T-helper 2 cell (primary cell): ENCODE measurements at regions not wholly inside any gene's neighbourhood (a gene's known extent, or its start where the extent isn't known, plus 50 kb on each side); places are given as distances from the start of the nearest gene placed in this dataset.
"Not testable (repeated sequence)": the region's sequence is repeated elsewhere in the genome, so short reads cannot be mapped to it uniquely, and the experiment has no call there.

Experiments
- DNase-seq, 5 experiments: peaks; one replicate each; pipeline versions ENCODE4 v3.0.0 to v3.0.0-alpha.2; 2012 to 2022

DNA sequence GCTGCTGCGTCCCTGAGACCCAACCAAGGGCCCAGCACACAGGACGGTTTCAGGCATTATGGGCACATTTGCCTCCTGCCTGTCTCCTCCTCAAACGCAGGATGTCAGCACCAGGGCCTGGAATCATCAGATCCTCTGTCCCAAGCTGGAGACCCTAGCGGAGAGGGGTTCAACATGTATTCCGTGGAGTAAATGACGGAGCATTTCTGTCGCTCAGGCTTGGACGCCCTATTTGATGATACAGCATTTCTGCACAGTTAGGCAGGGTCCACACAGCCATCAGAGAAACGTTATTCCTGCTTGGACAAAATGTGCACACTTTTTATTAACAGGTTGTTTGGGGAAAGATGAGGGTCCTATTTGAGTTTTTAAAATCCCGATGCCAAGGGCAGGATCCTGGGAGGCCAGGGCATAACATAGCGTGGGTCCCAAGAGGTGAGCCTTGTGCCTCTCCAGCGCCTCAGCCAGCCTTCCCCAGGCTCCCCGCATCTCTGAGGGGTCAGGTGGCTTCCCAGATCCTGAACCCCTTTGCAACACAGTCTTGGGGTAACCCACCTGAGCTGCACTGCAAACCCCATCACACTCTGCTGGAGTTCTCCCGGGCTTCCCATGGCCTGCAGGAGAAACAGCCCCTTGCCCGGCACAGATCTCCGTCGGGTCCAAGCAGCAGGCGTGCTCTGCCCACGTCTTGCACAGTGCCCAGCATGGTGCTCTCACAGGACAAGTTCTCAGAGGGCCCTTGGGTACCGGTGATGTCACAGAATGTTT is 319.7 kb upstream of the MYT1L start:
- DNase-seq = no peak

DNA sequence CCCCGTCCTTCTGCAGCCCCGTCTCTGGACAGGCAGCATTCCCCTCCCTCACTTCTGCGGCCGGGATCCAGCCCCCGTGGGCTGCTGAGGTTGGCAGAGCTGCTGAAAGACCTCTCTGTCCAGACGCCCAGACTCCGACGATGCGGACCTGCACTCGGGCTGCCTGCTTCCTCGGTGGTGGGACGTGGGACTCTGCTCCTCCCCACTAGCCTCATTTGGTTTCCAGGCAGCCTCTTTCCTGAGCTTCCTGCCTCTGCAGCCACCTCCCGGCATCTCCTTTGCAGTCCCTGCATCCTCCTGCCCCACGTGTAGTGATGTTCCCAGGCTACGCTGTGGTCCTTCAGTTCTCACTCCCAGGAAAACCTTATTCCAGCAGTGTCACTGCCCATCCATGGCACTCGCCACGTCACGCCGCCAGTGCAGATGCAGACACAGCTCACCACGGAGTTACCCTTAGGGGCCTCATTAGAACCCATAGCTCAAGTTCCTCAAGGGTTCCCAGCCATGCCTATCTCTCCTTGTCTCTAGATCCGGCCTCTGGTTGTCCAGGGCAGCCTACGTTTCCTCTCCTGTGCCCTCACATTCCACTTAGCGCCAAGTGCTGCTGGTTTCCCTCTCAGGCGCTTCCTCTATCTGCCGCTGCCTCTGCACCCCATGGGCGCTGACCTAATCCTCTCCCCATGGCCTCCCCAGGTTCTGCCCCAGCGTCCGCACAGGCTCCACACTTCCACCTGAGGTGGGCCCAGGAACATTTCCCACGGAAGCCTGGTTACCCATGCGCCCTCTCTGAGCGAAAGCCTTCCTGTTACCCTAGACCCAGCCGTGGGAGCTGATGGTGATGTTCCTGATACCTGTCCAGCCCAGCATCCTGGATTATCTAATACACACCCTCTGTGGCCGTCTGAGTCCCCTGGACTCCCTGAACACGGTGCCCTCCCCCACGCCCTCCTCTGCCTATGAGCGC is 318.3 kb upstream of the MYT1L start:
- DNase-seq = no peak

DNA sequence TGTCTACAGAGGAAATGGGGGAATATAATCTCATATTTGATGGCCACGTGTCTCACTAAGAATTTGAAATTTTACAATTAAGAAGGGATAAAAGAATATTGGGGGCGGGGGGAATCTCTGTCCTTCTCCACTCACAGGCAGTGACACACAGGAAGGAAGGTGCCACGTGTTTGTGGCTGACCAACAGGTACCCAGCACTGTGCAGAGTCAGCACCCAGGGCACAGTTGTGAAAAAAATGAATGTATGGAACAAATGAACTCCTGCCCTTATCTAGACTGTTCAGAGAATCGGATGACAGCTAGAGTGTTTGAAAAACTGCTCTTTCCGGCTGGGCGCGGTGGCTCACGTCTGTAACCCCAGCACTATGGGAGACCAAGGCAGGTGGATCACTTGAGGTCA is 317.0 kb upstream of the MYT1L start:
- no peak for DNase-seq

DNA sequence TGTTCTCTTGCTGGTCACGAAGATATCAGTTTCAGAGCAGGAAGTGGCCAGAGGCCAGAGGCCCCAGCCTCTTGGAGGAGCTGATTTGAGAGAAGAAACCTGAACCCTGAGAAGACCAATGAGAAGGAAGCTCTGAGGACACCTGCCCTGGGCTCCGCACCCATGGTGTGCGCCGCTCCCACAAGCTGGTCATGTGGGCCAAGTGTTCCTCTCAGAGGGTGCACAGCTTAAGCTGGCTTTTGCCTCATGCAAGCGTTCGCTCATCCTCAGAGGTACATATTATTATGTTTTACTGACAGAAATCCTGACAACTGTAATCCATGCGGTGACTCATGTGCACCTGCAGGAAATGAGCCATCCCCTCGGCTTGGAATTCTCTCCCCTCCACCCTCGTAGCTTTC is 316.1 kb upstream of the MYT1L start:
- no peak for DNase-seq

DNA sequence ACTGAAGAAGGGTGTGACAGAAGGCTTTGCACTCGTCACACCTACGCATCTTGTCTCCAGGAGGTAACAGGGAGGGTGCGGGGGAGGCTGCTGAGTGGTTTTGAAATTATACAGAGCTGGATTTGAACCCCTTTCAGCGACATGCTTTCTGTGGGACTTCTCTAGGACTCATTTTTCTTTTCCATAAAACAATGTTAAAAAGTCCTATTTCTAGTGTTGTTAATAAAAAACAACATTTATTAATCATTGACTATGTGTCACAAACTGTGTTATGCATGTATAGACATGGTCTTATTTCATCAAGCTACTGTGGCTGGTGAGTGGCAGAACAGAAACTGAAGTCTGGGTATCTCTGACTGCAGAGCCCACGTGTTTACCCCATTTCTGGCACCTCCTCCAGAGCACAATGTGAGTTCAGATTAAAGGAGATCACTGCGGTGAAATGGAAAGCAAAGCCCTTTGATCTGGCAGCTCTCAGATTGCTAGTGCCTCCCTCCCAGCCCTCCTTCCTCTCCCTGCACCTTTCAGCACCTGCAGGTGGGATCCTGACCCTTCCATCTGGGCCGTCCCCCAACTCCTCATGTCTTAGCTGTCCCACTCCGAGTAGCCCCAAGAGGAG is 315.5 kb upstream of the MYT1L start:
- peak in 1 of 5 experiments; percentile 47 for DNase-seq

DNA sequence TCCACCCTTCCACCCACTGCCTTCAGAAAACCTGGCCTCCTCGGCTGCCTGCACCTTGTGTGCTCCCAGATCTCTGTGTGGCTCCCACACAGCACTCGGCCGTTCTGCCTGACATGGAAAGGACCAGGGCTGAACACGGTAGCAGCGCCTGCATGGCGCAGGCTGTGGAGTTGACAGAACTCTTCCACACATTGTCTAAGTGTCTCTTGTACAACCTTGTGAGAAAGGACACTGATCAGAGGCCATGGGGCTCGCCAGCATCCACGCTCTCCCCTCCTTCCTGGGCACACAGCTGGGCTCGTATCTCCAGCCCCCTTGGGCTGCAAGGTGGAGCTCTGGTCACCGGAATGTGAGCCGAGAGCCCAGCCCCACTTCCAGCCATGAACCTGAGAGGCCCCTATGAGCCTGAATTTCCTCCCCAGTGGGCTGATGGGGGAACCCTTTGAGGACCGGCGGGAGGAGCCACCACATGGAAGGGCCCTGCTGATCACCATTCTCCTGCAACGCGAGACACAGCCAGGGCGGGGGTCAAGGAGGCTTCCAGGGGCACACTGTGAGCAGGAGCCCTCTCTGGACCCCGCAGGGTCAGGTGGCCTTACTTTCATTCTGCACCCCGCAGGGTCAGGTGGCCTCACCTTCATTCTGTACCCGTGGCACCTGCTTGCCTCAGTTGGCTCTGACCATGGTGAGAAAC is 314.2 kb upstream of the MYT1L start:
- no peak for DNase-seq

DNA sequence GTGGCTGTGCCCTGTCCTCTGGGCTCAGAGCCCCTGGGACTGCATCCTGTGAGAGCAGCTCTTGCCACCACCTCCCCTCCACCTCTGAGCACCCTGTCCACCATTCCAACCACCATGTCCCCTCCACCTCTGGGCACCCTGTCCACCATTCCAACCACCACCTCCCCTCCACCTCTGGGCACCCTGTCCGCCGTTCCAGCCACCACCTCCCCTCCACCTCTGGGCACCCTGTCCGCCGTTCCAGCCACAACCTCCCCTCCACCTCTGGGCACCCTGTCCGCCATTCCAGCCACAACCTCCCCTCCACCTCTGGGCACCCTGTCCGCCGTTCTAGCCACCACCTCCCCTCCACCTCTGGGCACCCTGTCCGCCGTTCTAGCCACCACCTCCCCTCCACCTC is 313.7 kb upstream of the MYT1L start:
- DNase-seq = not testable (repeated sequence)

DNA sequence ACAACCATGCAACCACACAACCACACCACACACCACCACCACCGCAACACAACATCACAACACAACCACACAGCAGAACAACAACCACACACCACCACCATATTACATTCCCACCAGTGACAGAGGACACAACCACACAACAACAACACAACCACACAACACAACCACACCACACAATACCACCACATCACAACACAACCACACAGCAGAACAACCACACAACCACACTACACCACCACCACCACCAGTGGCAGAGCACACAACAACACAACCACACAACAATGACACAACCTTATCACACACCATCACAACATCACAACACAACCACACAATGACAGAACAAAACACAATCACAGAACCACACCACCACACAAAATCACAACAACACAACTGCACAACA is 313.0 kb upstream of the MYT1L start:
- peak in 1 of 5 experiments; percentile 7 for DNase-seq

DNA sequence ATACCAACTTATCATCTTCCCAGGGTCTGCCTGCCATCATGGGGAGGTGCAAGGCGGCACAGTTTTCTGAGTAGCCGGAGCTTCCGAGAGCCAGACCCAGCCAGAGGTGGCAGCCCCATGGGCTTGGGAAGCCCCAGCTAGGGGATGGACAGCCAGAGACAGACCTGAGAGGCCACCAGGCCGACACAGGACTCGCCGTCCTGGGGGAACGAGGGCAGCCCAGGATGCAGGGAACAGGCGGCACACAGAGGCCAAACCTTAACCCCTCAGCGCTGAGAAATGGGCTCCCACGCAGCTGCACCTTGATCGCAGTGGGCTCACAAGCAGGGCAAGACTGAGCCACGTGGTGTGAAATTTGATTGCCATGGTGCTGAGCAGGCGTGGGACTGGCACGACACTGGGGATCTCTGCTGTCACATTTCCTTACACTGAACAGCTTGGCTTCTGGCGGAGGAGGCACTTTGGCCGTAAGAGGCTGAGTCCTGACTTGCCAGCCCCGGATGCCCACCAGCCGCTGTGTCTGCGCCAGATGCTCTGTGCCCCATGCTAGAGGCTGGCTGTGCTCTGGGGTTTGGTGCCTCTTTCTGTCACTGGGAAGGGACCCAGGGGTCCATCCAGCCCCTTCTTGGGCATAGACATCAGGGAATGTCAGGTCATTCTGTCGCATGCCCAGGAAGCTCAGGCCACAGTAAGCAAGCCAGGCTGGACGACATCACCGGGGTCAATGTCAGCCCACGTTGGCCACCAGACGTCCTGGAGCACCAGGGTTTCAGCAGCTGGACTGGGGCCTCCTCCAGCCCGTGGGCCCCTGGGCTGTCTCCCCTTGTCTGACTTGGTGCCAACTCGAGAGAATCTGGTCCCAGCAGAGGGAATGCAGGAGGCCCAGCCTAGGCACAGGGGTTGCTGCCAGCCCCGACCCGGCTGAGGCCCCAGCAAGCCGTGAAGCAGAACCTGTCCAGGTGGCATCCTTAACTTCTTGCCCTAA is 312.1 kb upstream of the MYT1L start:
- no peak for DNase-seq

DNA sequence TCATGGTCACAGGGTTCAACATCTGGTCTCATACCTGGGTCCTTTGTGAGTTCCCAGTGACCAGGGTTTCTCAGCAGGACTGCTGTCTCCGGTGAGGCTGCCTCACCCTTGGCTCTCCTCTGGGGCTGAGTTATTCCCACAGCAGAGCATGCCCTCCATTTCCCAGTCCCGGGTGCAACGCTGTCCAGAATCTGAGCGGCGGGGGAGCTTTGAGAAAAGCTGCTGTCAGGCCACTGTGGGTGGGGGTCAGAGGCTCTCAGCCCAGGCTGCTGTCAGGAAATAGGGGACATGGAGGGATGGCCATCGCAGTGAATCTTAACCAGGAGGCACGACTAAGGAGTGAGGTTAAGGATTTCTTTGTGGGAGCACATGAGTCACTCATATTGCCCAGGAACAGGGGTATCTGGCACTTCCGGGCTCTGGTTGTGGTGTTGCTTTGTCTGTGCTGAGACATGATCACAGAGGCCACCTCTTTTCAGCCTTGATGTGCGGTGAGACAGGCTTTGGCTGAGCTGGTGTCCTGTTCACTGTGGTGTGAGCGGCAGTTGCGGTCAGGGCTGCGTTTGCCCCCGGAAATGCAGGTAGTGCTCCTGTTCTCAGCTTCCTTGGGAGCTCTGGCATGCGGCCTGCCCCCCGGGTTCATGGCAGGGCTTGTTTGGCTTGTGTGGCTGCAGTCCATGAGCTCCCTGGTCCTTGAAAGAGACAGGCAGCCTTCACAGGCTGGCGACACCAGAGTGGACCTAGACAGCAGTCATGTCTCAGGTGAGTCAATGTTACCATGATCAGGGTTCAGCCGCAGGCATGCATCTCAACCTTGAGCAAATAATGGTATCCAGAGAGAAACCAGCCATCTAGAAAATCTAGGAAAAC is 310.7 kb upstream of the MYT1L start:
- no peak for DNase-seq

DNA sequence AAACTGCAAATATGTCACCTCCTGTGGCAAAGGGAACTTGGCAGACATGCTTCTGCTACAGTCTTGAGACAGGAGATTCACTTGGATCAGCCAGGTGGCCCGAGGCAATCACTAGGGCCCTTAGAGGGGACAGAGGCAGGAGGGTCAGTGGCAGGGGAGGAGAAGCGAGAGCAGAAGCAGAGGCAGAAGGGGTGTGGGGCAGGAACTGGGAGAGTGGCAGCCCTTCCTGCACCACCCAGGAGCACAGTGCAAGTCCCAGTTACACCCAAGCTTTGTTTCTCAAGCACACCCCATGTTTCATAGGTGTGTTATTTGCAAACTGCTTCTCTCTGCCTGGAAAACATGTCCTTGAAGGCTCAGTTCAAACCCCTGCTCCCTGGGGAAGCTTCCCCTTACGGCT is 309.7 kb upstream of the MYT1L start:
- DNase-seq = no peak

DNA sequence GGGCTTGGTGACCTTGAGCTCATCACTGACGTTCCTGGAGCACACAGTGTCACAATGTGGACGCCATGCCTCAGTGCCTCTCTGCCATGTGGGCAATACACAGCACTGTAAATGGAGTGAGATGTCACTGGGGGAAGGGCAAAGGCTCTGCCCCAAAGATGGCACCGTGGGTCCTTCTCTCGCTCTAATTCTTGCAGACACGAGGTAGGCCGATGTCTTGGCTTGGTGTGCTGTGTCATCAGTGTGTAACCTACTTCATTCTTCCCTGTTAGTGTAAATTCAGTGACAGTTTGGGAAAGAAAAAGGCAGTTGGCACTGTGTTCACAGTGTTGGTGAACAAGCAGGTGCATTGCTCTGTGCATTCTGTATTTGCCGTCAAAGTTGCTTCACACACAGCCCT is 309.3 kb upstream of the MYT1L start:
- no peak for DNase-seq

DNA sequence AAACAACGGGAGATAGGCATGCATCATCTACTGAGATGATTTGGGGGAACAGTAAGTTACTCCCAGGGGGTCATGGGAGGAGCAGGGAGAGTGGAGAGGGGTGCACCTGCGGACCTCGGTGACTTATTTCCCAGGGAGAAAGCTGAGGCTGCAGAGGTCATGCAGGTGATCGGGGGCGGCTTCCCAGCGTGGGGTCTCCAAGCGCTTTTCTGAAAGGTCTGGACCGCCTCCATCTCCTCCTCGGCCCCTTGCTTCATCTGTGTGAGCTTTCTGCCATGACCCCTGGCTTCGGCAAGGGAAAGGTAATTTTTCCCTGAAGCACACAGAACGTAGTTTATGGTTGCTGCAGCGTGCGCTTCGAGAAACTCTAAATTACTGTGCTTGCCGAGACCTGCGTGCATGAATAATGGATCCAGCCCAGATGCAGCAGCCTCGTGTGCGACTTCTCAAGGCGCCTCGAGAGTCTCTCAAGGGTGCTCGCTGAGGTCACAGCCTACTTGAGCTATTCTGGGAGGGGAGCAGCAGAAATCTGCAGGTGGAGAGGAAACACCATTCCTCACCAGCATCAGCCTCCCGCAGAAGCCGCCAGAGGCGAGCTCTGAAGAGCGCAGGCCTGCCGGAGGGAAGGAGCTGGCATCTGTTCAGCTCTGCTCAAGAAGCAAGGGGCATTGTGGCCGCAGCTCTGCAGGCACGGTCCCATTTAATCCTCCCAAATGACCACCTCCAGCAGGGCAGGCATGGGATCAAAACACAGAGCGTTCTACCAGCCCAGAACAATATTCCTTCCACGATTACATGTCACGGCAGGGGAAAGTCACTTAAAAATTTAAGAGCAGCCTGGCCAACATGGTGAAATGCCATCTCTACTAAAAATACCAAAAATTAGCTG is 308.4 kb upstream of the MYT1L start:
- DNase-seq = no peak

DNA sequence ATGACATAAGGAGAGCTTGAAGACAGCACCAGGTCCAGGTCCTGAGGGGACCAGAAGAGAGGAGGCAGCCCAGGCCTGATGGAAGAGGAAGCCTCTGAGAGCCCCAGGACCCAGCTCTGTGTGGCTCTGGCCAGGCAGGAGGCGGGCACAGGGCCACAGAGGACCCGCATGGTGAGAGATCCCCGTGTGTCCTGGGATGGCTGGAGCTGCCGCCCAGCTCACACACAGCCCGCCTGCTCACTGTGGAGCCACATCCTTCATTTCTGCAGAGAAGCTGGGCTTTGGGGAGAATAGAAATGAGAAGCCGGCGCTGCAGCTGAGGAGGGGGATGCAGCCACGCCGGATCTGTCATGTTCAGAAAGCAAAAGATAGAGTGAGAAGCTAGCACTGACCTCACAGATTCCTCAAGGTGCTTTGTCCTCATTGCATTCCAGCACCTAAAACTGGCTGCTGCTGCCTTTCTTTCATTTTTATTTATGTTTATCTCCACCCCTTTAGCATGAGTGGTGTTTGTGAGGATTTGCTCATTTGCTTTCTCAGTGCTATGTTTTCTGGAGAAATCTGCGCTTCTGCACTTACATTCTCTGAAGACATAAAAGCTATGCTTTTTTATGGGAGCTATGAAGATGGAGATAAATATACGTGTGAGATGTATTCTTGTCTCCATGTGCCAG is 307.6 kb upstream of the MYT1L start:
- no peak for DNase-seq

DNA sequence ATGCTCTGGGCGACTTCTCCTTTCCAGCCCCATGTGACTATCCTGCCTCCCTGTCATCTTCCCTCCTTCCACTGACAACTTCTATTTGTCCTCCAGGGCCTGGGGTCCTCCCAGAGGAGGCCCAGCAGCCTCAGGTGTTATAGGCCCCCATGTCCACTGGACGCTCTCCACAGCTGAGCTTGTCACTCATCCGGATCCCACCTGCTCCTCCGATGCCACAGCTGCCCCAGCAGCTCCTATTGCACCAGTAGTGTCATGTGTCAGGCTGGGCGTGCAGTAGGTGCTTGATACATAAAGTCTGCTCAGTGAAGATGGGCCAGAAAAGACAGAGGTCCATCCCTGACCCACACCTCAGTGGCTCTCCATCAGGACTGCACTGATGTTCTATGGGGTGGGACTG is 305.7 kb upstream of the MYT1L start:
- no peak for DNase-seq

DNA sequence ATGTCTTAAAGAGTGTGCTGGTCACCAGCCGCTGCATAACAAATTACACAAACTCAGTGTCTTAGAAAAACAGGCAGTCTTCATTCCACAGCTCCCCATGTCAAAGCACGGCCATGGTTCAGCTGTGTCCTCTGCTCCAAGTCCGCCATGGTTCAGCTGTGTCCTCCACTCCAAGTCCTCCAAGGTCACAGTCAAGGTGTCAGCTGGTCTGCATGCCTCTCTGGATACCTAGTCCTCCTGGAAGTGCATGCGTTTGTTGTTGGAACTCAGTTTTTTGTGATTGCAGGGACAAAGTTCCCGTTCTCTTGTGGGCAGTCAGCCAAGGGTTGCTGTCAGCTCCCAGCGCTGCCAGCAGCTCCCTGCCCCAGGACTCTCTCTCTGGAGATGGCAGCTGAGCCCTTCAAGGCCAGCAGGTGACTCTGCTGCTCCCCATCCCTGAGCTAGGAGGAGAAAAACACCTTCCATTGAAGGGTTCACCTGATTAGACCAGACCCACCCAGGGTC is 304.0 kb upstream of the MYT1L start:
- no peak for DNase-seq

DNA sequence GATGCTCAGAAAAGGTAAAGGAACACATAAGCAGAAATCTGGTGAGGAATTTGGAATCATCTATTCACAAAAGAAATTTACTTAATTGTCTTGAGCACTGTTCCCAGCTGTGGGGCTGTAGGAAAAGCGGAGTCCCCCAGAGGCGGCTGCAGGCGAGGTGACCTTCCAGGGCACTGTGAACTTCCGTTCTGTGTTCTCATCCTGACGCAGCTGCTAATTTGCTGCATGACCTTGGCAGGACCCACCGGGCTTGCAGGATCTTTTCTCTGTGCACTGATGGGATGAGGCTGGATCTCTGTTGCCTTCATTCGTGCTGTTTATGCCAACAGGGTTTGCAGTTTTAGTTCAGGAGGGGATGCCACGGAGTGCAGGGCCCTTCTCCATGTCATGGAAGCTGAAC is 301.9 kb upstream of the MYT1L start:
- DNase-seq = no peak

DNA sequence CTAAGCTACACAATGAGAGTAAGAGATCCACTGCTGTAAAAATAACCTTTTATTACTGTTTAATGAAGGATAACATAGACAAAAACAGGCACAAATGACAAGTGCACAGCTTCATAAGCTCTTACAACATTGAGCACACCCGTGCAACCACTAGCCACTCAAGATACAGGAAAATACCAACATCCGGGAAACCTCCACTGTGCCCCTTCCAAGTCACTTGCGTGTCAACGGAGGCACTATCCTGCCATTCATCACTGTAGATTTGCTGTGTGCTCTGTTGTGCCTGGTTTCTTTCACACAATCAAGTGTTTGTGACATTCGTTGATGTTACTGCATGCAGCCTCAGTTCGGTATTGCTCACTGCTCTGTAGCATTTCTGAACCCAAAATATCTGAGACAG is 292.9 kb upstream of the MYT1L start:
- DNase-seq = no peak

DNA sequence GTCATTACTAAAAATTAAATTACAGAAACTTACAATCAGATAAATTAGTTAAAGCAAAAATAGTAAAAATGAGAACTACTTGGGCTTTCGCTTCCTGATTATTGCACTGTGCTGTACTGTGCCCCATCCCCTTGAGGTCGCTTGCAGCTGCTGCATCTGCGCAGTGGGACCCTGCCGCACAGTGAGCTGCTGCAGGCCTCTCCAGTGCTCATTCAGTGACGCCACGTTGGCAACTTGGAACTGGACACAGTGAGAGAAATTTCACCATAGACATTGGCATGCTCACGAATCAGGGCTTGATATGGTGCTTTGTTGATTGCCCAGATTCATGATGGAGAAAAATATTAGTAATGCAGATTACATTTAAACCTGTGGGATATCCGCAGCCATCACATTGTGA is 290.8 kb upstream of the MYT1L start:
- peak in 1 of 5 experiments; percentile 32 for DNase-seq
